CD4-positive, alpha-beta T cell (primary cell): ENCODE measurements at regions not wholly inside any gene's neighbourhood (a gene's known extent, or its start where the extent isn't known, plus 50 kb on each side); places are given as distances from the start of the nearest gene placed in this dataset.

Experiments
- ATAC-seq: fragments of 200-7000 bp; cut with Tn5 transposase; one replicate; pipeline ENCODE4 v1.10.0; 2022; ENCODE audit warnings: mild to moderate bottlenecking; ENCODE audit not compliant: poor library complexity
- CTCF ChIA-PET: fragments of 350-600 bp; sonication (Branson Sonifier 250); formaldehyde crosslinking; loops from one replicate; lab custom pipeline; 2021; ENCODE audit warnings: antibody characterized with exemption, inconsistent platforms; lab: Charles Lee
- POLR2A ChIA-PET: fragments of 350-600 bp; sonication (Branson Sonifier 250); formaldehyde crosslinking; loops from one replicate; lab custom pipeline; 2021; ENCODE audit warnings: antibody characterized with exemption, inconsistent platforms; lab: Charles Lee
- DNase-seq, 14 experiments: peaks; one replicate each; pipeline ENCODE4 v3.0.0-alpha.2; 2013 to 2020; ENCODE audit warnings: mixed read lengths in 2 of 14
- H3K27ac ChIP-seq, 2 donors: one replicate each; pipeline versions ENCODE4 v1.5.1 to v1.7.0; 2013; ENCODE audit warnings: low read length in 2 of 2, low read depth in 1 of 2, mild to moderate bottlenecking in 1 of 2
- H3K27me3 ChIP-seq, 2 experiments: 1 replicate in 1 of 2; 2 replicates in 1 of 2; pipeline versions ENCODE4 v1.6.1 to v1.7.0; 2013; ENCODE audit warnings: low read length in 2 of 2, control low read depth in 1 of 2, mild to moderate bottlenecking in 1 of 2, moderate library complexity in 1 of 2; ENCODE audit not compliant: insufficient read depth in 2 of 2, control insufficient read depth in 1 of 2
- H3K36me3 ChIP-seq: one replicate; pipeline ENCODE4 v1.6.1; 2013; ENCODE audit warnings: low read length, control low read depth; ENCODE audit not compliant: insufficient read depth
- H3K4me1 ChIP-seq: one replicate; pipeline ENCODE4 v1.6.1; 2013; ENCODE audit warnings: low read length, control low read depth; ENCODE audit not compliant: insufficient read depth
- H3K4me3 ChIP-seq: one replicate; pipeline ENCODE4 v1.5.1; 2013; ENCODE audit warnings: mild to moderate bottlenecking, low read length, moderate library complexity
- H3K9me3 ChIP-seq, 2 experiments: 1 replicate in 1 of 2; 2 replicates in 1 of 2; pipeline versions ENCODE4 v1.6.1 to v1.7.0; 2013; ENCODE audit warnings: low read length in 2 of 2, mild to moderate bottlenecking in 2 of 2, control low read depth in 1 of 2, moderate library complexity in 1 of 2; ENCODE audit not compliant: control insufficient read depth in 1 of 2, insufficient read depth in 1 of 2
- H3K27ac Mint-ChIP-seq: one replicate; pipeline ENCODE4 v1.8.0; 2020; ENCODE audit warnings: mixed read lengths
- H3K27me3 Mint-ChIP-seq: one replicate; pipeline ENCODE4 v1.8.0; 2021; ENCODE audit warnings: mixed read lengths
- H3K36me3 Mint-ChIP-seq: one replicate; pipeline ENCODE4 v1.8.0; 2021; ENCODE audit warnings: low read depth, mixed read lengths
- H3K4me1 Mint-ChIP-seq: one replicate; pipeline ENCODE4 v1.8.0; 2021; ENCODE audit warnings: low read depth, mixed read lengths
- H3K4me3 Mint-ChIP-seq: one replicate; pipeline ENCODE4 v1.8.0; 2020; ENCODE audit warnings: mild to moderate bottlenecking, mixed read lengths
- H3K9me3 Mint-ChIP-seq: one replicate; pipeline ENCODE4 v1.8.0; 2020; ENCODE audit warnings: mixed read lengths
- intact Hi-C, 2 experiments: fragments of 100-400 bp; cut with DNase I in 1 of 2; cut with micrococcal nuclease in 1 of 2; formaldehyde crosslinking; loops; one replicate each; pipeline versions ENCODE4 v1.15.1 to v1.9.0; 2023 to 2025; cut with DNase I, micrococcal nuclease
- TF ChIP-seq, protein P1 (sequence below): fragments of 200-600 bp; IDR thresholded peaks from one replicate; pipeline ENCODE4 v1.8.0; 2022; ENCODE audit warnings: antibody characterized with exemption, mild to moderate bottlenecking

DNA sequence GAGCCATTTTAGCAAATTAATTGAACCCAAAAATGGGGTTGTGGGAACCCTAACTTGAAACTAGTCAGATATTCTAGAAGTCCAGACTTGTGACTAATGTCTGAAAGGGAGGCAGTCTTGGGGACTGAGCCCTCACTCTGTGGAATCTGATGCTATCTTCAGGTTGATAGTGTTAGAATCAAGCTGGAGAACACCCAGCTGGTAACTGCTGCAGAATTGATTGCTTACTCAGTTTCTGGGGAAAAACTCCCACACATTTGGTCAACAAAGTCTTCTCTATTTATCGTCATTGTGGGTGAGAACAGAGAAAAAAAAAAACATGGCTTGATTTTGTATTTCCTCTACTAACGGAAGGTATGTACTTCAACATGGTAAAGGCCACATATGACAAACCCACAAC, 1925.8 kb upstream of the CELF4 start:
- Histone ChIP-seq H3K27me3 (no peaks in the 10 kb centered on the region), H3K4me3 (no peak overlapping the region), H3K36me3 (no peaks in the 10 kb centered on the region), H3K9me3 (peaks cover 4 to 5% of the 10 kb centered on the region in 2 experiments), H3K27ac (no peak overlapping the region), H3K4me1 (no peaks in the 10 kb centered on the region)
- peaks cover 10% of the 10 kb centered on the region for H3K9me3 Mint-ChIP-seq
- H3K27me3 Mint-ChIP-seq: no peaks in the 10 kb centered on the region
- H3K36me3 Mint-ChIP-seq: no peaks in the 10 kb centered on the region
- no peak for ATAC-seq
- H3K4me3 Mint-ChIP-seq: no peak overlapping the region
- CTCF ChIA-PET: interaction anchor here (0.6 kb wide), 1 partner anchor 9 kb away, joined by 3 read pairs; no protein-coding TSS in a partner anchor
- DNase-seq: no peak
- H3K4me1 Mint-ChIP-seq: no peaks in the 10 kb centered on the region
- no peak overlapping the region for H3K27ac Mint-ChIP-seq
- TF ChIP-seq, protein P1, sequence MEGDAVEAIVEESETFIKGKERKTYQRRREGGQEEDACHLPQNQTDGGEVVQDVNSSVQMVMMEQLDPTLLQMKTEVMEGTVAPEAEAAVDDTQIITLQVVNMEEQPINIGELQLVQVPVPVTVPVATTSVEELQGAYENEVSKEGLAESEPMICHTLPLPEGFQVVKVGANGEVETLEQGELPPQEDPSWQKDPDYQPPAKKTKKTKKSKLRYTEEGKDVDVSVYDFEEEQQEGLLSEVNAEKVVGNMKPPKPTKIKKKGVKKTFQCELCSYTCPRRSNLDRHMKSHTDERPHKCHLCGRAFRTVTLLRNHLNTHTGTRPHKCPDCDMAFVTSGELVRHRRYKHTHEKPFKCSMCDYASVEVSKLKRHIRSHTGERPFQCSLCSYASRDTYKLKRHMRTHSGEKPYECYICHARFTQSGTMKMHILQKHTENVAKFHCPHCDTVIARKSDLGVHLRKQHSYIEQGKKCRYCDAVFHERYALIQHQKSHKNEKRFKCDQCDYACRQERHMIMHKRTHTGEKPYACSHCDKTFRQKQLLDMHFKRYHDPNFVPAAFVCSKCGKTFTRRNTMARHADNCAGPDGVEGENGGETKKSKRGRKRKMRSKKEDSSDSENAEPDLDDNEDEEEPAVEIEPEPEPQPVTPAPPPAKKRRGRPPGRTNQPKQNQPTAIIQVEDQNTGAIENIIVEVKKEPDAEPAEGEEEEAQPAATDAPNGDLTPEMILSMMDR: no peak
- POLR2A ChIA-PET: no interaction called here
- intact Hi-C loops: no loop called here

DNA sequence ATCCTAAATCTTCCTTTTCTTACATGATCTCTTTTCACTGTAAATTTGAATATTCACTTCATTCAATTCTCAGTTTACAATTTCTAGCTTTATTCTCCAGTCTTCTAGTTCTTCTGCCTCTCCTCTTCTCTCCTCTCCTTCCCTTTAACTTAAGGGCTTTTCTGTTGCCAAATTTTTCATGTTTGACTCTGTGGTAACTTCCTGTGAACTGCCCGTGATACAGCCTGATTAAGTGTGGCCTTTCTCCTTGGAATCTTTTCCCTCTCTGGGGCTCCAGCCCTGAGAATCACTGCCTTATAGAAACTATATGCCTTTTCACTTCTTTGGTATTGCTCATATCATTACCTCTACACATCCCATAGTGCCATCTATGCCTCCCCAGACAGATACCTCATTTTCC, 1923.8 kb upstream of the CELF4 start:
- TF ChIP-seq, protein P1: no peak
- H3K27ac ChIP-seq: no peak overlapping the region
- H3K27me3 ChIP-seq: no peaks in the 10 kb centered on the region
- no peak overlapping the region for H3K4me3 ChIP-seq
- peaks cover 4 to 5% of the 10 kb centered on the region in 2 experiments for H3K9me3 ChIP-seq
- no peak for DNase-seq
- peaks cover 10% of the 10 kb centered on the region for H3K9me3 Mint-ChIP-seq
- no peaks in the 10 kb centered on the region for H3K36me3 Mint-ChIP-seq
- CTCF ChIA-PET: no interaction called here
- H3K4me1 Mint-ChIP-seq: no peaks in the 10 kb centered on the region
- no peak for ATAC-seq
- no peak overlapping the region for H3K27ac Mint-ChIP-seq
- H3K36me3 ChIP-seq: no peaks in the 10 kb centered on the region
- H3K27me3 Mint-ChIP-seq: no peaks in the 10 kb centered on the region
- H3K4me1 ChIP-seq: no peaks in the 10 kb centered on the region
- intact Hi-C loops: no loop called here
- no peak overlapping the region for H3K4me3 Mint-ChIP-seq
- POLR2A ChIA-PET: no interaction called here

DNA sequence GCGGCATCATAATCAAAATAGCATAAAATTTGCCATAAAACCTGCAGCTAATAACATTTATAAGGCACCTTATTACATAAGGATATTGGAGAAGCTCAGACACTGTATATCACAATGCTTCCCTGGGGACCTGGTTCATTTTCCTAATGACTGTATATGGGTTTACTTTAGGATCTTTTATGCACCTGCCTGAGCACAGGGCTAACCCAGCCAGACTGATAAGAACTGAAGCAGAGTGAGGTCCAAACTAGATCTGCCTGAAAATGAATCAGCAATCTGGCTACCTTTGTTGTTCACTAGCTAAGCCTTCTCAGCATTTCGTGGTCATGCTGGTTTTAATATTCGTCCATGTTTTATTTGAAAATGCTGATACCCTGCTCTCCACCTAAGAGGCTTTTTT, 1922.3 kb upstream of the CELF4 start:
- CTCF ChIA-PET: no interaction called here
- POLR2A ChIA-PET: interaction anchor here (0.7 kb wide), 1 partner anchor 169 kb away, joined by 3 read pairs; no protein-coding TSS in a partner anchor
- no peak overlapping the region for H3K27ac Mint-ChIP-seq

More for the DNA sequence above, 1922.3 kb upstream of the CELF4 start:
- Mint-ChIP-seq H3K4me1 (no peaks in the 10 kb centered on the region), H3K27me3 (no peaks in the 10 kb centered on the region), H3K36me3 (no peaks in the 10 kb centered on the region), H3K9me3 (peaks cover 8% of the 10 kb centered on the region), H3K4me3 (no peak overlapping the region)
- intact Hi-C loops: no loop called here
- no peak overlapping the region for H3K4me3 ChIP-seq
- no peak for ATAC-seq
- no peak overlapping the region for H3K27ac ChIP-seq
- no peaks in the 10 kb centered on the region for H3K27me3 ChIP-seq
- no peaks in the 10 kb centered on the region for H3K36me3 ChIP-seq
- TF ChIP-seq, protein P1: no peak
- DNase-seq: no peak
- peaks cover 4 to 5% of the 10 kb centered on the region in 2 experiments for H3K9me3 ChIP-seq
- no peaks in the 10 kb centered on the region for H3K4me1 ChIP-seq
